H1 (cell line): ENCODE measurements at regions not wholly inside any gene's neighbourhood (a gene's known extent, or its start where the extent isn't known, plus 50 kb on each side); places are given as distances from the start of the nearest gene placed in this dataset.

Experiments used
- EZH2 ChIP-seq: fragments of 200-600 bp; sonication (generic); IDR thresholded peaks from 2 replicates; pipeline ENCODE4 v1.7.1; 2012; ENCODE audit warnings: low read depth, mild to moderate bottlenecking, moderate library complexity, low read length, inconsistent platforms; ENCODE audit not compliant: severe bottlenecking
- TF ChIP-seq, protein P1 (sequence below), 3 experiments: IDR thresholded peaks; 1 replicate in 2 of 3; 2 replicates in 1 of 3; pipeline versions ENCODE4 v1.5.1 to v1.6.1; 2011; ENCODE audit warnings: low read length in 3 of 3, mild to moderate bottlenecking in 3 of 3, inconsistent platforms in 2 of 3, low read depth in 1 of 3, moderate library complexity in 1 of 3; ENCODE audit not compliant: insufficient read depth in 1 of 3; ENCODE audit errors: control extremely low read depth in 1 of 3

DNA sequence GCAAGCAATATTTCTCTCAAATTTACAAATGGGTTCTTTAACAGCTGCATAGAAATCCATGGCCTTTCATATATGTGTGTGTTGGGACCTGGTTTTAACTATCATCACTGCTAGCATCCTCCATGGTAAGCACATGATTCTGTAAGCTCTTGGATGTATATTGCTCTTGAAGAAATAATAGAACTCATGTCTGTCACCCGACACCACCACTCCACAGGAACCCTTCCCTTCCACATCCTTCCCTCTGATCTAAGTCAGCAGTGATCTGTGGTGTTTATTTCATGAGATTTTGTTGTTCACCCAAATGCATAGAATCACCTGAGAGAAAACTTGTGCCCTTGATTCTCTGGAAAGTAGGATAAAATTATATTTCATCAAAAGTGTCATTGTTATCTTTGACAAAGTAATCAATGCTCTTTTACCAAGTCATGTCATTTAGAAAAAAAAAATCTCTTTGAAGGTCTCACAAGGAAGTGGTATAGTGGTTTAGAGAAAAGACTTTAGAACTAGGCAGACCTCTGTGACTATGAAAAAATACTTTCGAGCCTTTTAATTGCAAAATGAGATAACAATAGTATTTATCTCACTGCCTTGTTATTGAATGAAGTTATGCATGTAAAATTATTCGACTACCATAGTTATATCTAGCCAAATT is 649.8 kb upstream of the SLC35B3 start:
- TF ChIP-seq, protein P1, sequence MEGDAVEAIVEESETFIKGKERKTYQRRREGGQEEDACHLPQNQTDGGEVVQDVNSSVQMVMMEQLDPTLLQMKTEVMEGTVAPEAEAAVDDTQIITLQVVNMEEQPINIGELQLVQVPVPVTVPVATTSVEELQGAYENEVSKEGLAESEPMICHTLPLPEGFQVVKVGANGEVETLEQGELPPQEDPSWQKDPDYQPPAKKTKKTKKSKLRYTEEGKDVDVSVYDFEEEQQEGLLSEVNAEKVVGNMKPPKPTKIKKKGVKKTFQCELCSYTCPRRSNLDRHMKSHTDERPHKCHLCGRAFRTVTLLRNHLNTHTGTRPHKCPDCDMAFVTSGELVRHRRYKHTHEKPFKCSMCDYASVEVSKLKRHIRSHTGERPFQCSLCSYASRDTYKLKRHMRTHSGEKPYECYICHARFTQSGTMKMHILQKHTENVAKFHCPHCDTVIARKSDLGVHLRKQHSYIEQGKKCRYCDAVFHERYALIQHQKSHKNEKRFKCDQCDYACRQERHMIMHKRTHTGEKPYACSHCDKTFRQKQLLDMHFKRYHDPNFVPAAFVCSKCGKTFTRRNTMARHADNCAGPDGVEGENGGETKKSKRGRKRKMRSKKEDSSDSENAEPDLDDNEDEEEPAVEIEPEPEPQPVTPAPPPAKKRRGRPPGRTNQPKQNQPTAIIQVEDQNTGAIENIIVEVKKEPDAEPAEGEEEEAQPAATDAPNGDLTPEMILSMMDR (IDR thresholded peaks at IDR 0.05; ENCODE audit: control extremely low read depth in 1 of 3, insufficient read depth in 1 of 3, low read depth in 1 of 3, low read length in 3 of 3) = no peak
- no peak for TF ChIP-seq EZH2
